OCI-LY3 (cell line): ENCODE measurements at regions not wholly inside any gene's neighbourhood (a gene's known extent, or its start where the extent isn't known, plus 50 kb on each side); places are given as distances from the start of the nearest gene placed in this dataset.

Source experiments
- H2AFZ ChIP-seq: fragments of 200-600, 300-600 bp; shearing (Covaris generic); 2 replicates; pipeline ENCODE4 v1.6.0; 2014; ENCODE audit warnings: antibody characterized with exemption, low read depth, low read length
- H3K27ac ChIP-seq: fragments of 200-600, 300-600 bp; sonication (generic); 2 replicates; pipeline ENCODE4 v1.5.1; 2014; ENCODE audit warnings: mild to moderate bottlenecking, low read length, moderate library complexity, mixed read lengths
- H3K27me3 ChIP-seq: fragments of 200-600, 300-600 bp; sonication (generic); 2 replicates; pipeline ENCODE4 v1.6.1; 2014; ENCODE audit warnings: low read depth, low read length, mixed read lengths
- H3K36me3 ChIP-seq: fragments of 200-600, 300-600 bp; sonication (generic); replicated peaks from 2 replicates; pipeline ENCODE3; 2014; ENCODE audit warnings: low read depth, low read length, mixed read lengths
- H3K4me1 ChIP-seq: fragments of 300-600, 200-600 bp; sonication (generic); 2 replicates; pipeline ENCODE4 v1.6.1; 2014; ENCODE audit warnings: low read length, mixed read lengths
- H3K4me2 ChIP-seq: fragments of 200-600, 300-600 bp; sonication (generic); 2 replicates; pipeline ENCODE4 v1.6.1; 2014; ENCODE audit warnings: low read length, mixed read lengths
- H3K4me3 ChIP-seq: fragments of 300-600, 200-600 bp; sonication (generic); 2 replicates; pipeline ENCODE4 v1.5.1; 2014; ENCODE audit warnings: antibody characterized with exemption, mild to moderate bottlenecking, low read length, moderate library complexity
- H3K79me2 ChIP-seq: fragments of 300-600, 200-600 bp; shearing (Covaris generic); 2 replicates; pipeline ENCODE4 v1.6.1; 2014; ENCODE audit warnings: mild to moderate bottlenecking, low read length, mixed read lengths
- H3K9ac ChIP-seq: fragments of 300-600, 200-600 bp; shearing (Covaris generic); 2 replicates; pipeline ENCODE4 v1.6.0; 2014; ENCODE audit warnings: mild to moderate bottlenecking, low read length, moderate library complexity
- H3K9me3 ChIP-seq: fragments of 200-600, 300-600 bp; shearing (Covaris generic); 2 replicates; pipeline ENCODE4 v1.6.1; 2014; ENCODE audit warnings: low read length, mixed read lengths; ENCODE audit not compliant: insufficient read depth
- H4K20me1 ChIP-seq: fragments of 200-600, 300-600 bp; sonication (generic); 2 replicates; pipeline ENCODE4 v1.6.1; 2016; ENCODE audit warnings: low read length, mixed read lengths; ENCODE audit not compliant: insufficient read depth
- EZH2phosphoT487 ChIP-seq: fragments of 200-600 bp; shearing (Covaris generic); IDR thresholded peaks from 2 replicates; pipeline ENCODE4 v1.6.1; 2018; ENCODE audit warnings: antibody characterized with exemption, mixed run types, low read depth
- TF ChIP-seq, protein P1 (sequence below): fragments of 200-600, 300-600 bp; sonication (generic); IDR thresholded peaks from 2 replicates; pipeline ENCODE4 v1.5.1; 2014; ENCODE audit warnings: antibody characterized with exemption, low read length, low read depth

DNA sequence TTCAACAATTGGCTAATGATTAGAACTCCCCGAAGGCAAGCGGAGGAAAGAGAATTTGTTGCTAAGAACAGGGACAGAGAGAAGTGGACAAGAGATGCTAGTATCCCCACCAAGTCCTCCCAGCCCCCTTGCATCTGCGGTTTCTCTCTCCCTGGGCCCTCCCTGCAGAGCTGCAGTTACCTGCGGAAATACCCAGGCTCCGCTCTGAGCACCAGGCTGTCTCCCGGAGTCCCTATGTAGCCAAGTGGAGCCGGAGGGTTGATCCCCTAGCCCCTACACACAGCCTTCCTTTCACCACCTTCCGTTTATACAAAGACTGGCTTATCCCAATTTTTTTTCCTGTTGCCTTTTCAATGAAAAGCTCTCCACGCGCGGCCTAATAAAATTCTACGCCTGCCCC, 834.4 kb downstream of the KCNJ2 start:
- no peak overlapping the region for H2AFZ ChIP-seq
- H3K36me3 ChIP-seq, result no peaks in the 10 kb centered on the region
- H4K20me1 ChIP-seq, result no peaks in the 10 kb centered on the region
- no peak for TF ChIP-seq EZH2phosphoT487
- TF ChIP-seq, protein P1, sequence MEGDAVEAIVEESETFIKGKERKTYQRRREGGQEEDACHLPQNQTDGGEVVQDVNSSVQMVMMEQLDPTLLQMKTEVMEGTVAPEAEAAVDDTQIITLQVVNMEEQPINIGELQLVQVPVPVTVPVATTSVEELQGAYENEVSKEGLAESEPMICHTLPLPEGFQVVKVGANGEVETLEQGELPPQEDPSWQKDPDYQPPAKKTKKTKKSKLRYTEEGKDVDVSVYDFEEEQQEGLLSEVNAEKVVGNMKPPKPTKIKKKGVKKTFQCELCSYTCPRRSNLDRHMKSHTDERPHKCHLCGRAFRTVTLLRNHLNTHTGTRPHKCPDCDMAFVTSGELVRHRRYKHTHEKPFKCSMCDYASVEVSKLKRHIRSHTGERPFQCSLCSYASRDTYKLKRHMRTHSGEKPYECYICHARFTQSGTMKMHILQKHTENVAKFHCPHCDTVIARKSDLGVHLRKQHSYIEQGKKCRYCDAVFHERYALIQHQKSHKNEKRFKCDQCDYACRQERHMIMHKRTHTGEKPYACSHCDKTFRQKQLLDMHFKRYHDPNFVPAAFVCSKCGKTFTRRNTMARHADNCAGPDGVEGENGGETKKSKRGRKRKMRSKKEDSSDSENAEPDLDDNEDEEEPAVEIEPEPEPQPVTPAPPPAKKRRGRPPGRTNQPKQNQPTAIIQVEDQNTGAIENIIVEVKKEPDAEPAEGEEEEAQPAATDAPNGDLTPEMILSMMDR, result no peak
- H3K27ac ChIP-seq, result no peak overlapping the region
- H3K4me1 ChIP-seq, result peaks cover 5% of the 10 kb centered on the region
- H3K27me3 ChIP-seq, result no peaks in the 10 kb centered on the region
- H3K4me3 ChIP-seq, result no peak overlapping the region
- H3K79me2 ChIP-seq, result no peaks in the 10 kb centered on the region
- H3K4me2 ChIP-seq, result no peak overlapping the region
- H3K9me3 ChIP-seq, result no peaks in the 10 kb centered on the region
- no peak overlapping the region for H3K9ac ChIP-seq

DNA sequence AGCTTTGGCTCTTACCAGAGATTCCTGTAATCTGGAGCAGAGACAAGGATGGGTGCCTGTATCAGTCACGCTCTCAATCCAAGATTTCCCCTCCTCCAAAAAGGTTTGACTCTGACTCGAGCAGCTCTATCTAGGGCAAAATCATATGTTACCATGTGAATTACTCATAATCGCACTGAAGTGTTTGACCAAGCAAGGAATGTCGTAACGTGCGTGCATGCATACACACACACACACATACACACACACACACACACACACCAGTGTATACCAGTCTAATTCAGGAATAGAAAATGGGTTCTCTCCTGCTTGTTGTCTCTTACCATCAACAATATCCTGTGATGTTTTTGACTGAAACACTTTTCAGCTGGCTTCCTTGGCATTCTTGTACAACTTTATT, 835.1 kb downstream of the KCNJ2 start:
- TF ChIP-seq, protein P1, result no peak
- no peak for TF ChIP-seq EZH2phosphoT487
- Histone ChIP-seq H3K9ac (no peak overlapping the region), H3K4me2 (no peak overlapping the region), H3K4me1 (peaks cover 5% of the 10 kb centered on the region), H3K27ac (no peak overlapping the region), H3K4me3 (no peak overlapping the region), H3K79me2 (no peaks in the 10 kb centered on the region), H2AFZ (no peak overlapping the region), H3K27me3 (no peaks in the 10 kb centered on the region), H3K36me3 (no peaks in the 10 kb centered on the region), H4K20me1 (no peaks in the 10 kb centered on the region), H3K9me3 (no peaks in the 10 kb centered on the region)

DNA sequence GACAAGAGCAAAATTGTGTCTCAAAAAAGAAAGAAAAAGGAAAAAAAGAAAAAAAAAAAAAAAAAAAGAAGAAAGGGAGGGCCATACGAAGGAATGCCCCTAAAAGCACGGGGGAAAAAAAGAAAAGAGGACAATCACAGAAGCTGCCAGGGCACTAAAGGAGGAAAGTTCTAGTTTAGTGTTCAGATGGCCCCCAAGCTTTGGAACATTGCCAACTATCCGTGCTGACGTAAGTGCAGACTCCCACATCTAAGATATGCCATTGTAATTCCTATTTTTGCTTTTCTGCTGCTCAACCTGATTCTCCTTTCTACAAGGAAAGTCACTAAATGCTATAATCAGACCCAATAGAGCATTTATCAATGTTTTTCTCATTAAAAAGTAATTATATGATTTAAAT, 842.1 kb downstream of the KCNJ2 start:
- TF ChIP-seq EZH2phosphoT487, result no peak
- TF ChIP-seq, protein P1, result no peak
- Histone ChIP-seq H4K20me1 (no peaks in the 10 kb centered on the region), H2AFZ (no peak overlapping the region)

DNA sequence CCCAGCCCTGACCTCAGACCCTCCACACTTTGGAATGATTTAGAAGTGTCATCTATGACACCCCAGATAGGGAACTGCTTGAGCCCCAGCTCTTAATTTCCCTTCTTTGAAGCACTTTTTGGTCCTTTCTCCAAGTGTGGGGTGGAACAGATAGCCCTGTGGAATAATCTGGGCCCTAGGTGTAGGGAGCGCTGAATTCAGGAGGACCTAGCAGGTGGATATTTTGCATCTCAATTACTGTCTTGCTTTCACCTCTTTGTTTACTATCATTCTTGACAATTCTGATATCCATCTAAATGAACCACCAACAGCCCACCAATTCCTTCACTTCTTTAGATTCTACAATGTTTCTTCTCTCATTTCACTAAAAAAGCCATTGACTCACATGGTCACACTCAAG, 850.4 kb downstream of the KCNJ2 start:
- no peaks in the 10 kb centered on the region for H3K79me2 ChIP-seq
- H3K27ac ChIP-seq, result no peak overlapping the region
- no peak overlapping the region for H3K9ac ChIP-seq
- no peak overlapping the region for H3K4me3 ChIP-seq
- no peaks in the 10 kb centered on the region for H3K9me3 ChIP-seq
- H3K4me1 ChIP-seq, result peaks cover 8% of the 10 kb centered on the region
- TF ChIP-seq, protein P1, result no peak
- no peak for TF ChIP-seq EZH2phosphoT487
- no peaks in the 10 kb centered on the region for H4K20me1 ChIP-seq
- no peak overlapping the region for H3K4me2 ChIP-seq
- no peaks in the 10 kb centered on the region for H3K27me3 ChIP-seq
- H3K36me3 ChIP-seq, result no peaks in the 10 kb centered on the region
- no peak overlapping the region for H2AFZ ChIP-seq

More for the DNA sequence above, 842.1 kb downstream of the KCNJ2 start:
- no peaks in the 10 kb centered on the region for H3K79me2 ChIP-seq
- H3K9ac ChIP-seq, result no peak overlapping the region
- H3K4me3 ChIP-seq, result no peak overlapping the region
- H3K4me1 ChIP-seq, result no peaks in the 10 kb centered on the region
- H3K36me3 ChIP-seq, result no peaks in the 10 kb centered on the region
- H3K4me2 ChIP-seq, result no peak overlapping the region
- H3K9me3 ChIP-seq, result no peaks in the 10 kb centered on the region
- H3K27me3 ChIP-seq, result no peaks in the 10 kb centered on the region
- no peak overlapping the region for H3K27ac ChIP-seq
